HG03457 (cell line): ENCODE measurements at regions not wholly inside any gene's neighbourhood (a gene's known extent, or its start where the extent isn't known, plus 50 kb on each side); places are given as distances from the start of the nearest gene placed in this dataset.
"Not testable (repeated sequence)": the region's sequence is repeated elsewhere in the genome, so short reads cannot be mapped to it uniquely, and the experiment has no call there.

Source experiments
- ATAC-seq: cut with Tn5 transposase; IDR thresholded peaks from one replicate; pipeline ENCODE4 v1.9.1; 2021; ENCODE audit warnings: moderate number of reproducible peaks; ENCODE audit not compliant: unreplicated experiment

- no peak for ATAC-seq
These were observed 304.0 kb upstream of the TARS1 start for GRCh38 chr5:33136785-33137184.

GRCh38 chr5:33138145-33138544, 302.6 kb upstream of the TARS1 start:
- ATAC-seq, result not testable (repeated sequence)

GRCh38 chr5:33143405-33144123, 297.2 kb upstream of the TARS1 start:
- ATAC-seq, result no peak

DNA sequence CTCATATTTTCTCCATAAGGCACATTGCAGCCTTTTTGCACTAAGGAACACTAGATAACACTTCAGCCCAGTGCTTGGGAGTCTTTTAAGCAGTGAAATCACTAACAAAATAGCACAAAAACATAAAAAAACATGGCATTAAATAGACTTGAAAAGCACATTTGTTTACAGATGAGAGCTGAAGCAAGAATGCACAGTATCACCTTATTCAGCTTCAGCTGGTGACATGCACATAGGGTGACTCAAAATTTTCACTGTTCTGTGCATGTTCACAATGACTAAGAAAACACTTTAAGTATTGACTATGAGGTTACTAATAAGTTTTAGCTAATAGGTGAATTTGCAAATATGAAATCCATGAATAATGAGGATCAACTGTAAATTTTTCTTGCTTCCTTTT, 293.9 kb upstream of the TARS1 start:
- no peak for ATAC-seq

DNA sequence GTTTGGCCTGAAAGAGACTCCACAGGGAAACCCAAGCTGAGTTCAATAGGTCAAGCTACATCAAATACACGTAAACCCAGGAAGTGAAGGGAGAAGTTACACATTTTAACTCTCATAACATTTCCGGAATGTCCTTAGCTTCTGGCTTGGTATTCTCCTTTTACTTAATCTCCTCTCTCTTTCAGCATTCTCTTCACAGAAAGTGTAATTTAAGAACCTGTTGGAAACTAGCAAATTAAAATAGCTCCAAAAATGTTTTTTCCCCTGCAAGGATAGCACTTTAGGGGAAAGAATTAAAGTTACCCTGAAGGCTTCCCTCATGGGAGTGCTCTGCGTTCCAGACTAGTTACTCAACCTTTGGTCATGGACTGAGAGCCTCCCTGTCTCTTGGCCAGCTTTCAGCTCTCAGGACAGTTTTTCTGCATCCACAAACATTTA, 292.7 kb upstream of the TARS1 start:
- ATAC-seq, result no peak

DNA sequence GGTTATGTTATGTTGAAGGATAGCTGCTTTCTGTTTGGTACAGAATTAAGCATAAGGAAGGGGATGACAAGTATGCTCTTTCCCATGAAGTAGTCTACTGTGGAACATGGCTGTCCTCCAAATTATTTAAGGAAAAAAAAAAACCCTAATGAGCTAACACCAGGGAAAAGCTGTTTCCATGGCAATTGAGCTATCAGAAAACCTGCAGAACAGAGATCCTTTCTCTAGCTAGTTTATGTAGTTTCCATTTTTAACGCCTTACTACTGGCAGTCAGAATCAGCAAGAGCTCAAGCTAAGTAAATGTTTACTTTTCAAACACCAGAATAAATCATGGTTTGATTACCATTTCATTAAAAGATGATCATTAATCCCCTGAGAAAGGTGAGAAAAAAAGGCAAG, 287.4 kb upstream of the TARS1 start:
- no peak for ATAC-seq

- no peak for ATAC-seq
These were observed 286.9 kb upstream of the TARS1 start for GRCh38 chr5:33153831-33154230.

DNA sequence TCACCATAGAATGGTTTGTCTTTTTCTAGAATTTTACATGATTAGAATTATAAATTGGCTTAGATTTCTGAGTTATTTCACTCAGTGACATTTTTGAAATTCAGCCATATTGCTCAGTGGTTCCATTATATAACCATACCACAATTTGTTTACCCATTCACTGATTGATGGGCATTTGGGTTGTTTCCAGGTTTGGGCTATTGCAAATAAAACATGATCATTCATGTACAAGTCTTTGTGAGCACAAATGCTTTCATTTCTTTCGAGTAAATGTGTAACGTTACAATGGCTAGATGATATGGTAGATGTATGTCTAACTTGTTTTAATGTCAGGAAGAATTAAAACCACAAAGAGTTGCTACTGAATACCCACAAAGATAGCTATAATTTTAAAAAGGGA, 279.9 kb upstream of the TARS1 start:
- no peak for ATAC-seq

GRCh38 chr5:33161421-33161820, 279.3 kb upstream of the TARS1 start:
- no peak for ATAC-seq

DNA sequence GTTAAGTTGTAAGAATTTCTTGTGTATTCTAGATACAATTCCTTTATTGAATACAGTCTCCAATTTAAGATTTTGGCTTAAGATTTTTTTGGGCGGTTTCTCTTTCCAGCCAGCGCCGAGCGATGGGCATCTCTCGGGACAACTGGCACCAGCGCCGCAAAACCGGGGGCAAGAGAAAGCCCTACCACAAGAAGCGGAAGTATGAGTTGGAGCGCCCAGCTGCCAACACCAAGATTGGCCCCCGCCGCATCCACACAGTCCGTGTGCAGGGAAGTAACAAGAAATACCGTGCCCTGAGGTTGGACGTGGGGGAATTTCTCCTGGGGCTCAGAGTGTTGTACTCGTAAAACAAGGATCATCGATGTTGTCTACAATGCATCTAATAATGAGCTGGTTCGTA, 278.7 kb upstream of the TARS1 start:
- no peak for ATAC-seq

GRCh38 chr5:33166522-33166921, 274.2 kb upstream of the TARS1 start:
- no peak for ATAC-seq

- no peak for ATAC-seq
These were observed 273.8 kb upstream of the TARS1 start for GRCh38 chr5:33166948-33167347.

- ATAC-seq, result no peak
These were observed 273.2 kb upstream of the TARS1 start for GRCh38 chr5:33167541-33167940.

- no peak for ATAC-seq
These were observed 270.4 kb upstream of the TARS1 start for GRCh38 chr5:33170411-33170810.

- ATAC-seq, result no peak
These were observed 266.4 kb upstream of the TARS1 start for GRCh38 chr5:33174383-33174782.

- no peak for ATAC-seq
These were observed 261.5 kb upstream of the TARS1 start for GRCh38 chr5:33179301-33179700.

- no peak for ATAC-seq
These were observed 259.9 kb upstream of the TARS1 start for GRCh38 chr5:33180900-33181299.

GRCh38 chr5:33182986-33183385, 257.8 kb upstream of the TARS1 start:
- ATAC-seq, result no peak

- ATAC-seq, result no peak
These were observed 256.4 kb upstream of the TARS1 start for GRCh38 chr5:33184367-33184766.

DNA sequence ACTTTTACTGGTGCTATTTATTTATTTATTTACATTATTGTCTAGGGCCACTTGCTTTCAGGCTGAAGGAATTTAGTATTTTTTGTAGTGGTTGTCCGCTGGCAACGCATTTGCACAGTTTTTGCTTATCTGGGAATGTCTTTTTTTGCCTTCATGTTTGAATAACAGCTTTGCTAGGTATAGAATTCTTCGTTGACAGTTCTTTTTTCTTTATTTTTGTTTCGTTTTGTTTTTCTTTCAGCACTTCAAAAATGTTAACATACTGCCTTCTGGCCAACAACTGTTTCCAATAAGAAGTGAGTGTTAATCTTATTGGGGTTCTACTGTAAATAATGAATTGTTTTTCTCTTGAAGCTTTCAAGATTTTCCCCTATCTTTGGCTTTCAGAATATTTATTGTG, 252.7 kb upstream of the TARS1 start:
- no peak for ATAC-seq

GRCh38 chr5:33194914-33195313, 245.9 kb upstream of the TARS1 start:
- no peak for ATAC-seq

DNA sequence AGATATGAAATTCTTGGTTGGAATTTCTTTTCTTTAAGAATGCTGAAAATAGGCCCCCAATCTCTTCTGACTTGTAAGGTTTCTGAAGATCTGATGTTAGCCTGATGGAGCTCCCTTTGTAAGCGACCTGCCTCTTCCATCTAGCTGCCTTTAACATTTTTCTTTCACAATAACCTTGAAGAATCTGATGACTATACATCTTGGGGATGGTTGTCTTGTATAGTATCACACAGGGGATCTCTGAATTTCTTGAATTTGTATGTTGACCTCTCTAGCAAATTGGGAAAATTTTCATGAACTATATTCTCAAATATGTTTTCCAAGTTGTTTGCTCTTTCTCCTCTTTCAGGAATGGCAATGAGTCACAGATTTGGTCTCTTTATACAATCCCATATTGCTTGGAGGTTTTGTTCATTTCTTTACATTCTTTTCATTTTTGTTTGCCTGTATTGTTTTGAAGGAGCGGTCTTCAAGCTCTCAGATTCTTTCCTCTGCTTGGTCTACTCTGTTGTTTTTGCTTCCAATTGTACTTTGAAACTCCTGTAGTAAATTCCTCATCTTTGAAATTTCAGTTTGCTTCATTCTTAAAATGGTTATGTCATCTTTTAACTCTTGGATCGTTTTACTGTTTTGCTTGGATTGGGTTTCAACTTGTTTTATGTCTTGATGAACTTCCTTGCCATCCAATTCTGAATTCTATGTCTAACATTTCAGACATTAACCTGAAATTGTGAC, 245.2 kb upstream of the TARS1 start:
- no peak for ATAC-seq

DNA sequence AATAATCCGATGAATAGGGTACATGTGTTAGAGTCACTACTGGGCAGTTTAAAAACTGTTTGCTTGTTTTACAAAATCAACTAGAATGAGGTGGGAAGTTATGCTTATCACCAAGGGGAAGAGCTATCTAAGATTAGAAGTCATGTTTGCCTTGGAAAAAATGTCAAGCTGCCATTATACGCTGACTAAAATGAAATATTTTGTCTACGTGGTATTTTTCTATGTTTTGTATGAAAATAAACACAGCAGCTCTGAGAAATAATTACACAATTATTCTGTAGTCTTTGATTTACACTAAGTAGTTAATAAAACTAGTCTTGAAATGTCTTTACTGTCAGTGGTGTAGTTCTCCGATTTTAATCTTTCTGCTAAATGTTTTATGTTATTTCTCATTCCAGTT, 241.9 kb upstream of the TARS1 start:
- no peak for ATAC-seq
